Astrocyte of the spinal cord (primary cell): ENCODE measurements at regions not wholly inside any gene's neighbourhood (a gene's known extent, or its start where the extent isn't known, plus 50 kb on each side); places are given as distances from the start of the nearest gene placed in this dataset.
"Not testable (repeated sequence)": the region's sequence is repeated elsewhere in the genome, so short reads cannot be mapped to it uniquely, and the experiment has no call there.

ENCODE experiments used
- DNase-seq: peaks from one replicate; pipeline ENCODE4 v3.0.0; 2011; ENCODE audit warnings: low read depth, low spot score
- H3K4me3 ChIP-seq: 2 replicates; pipeline ENCODE4 v1.5.1; 2011; ENCODE audit warnings: low read depth, mild to moderate bottlenecking, low read length, moderate library complexity
- CTCF ChIP-seq: IDR thresholded peaks from 2 replicates; pipeline ENCODE4 v1.5.1; 2012; ENCODE audit warnings: low read depth, mild to moderate bottlenecking, low read length, inconsistent platforms
- in situ Hi-C: cut with HindIII; loops from 2 replicates; pipeline ENCODE4 v1.10.0; 2017; ENCODE audit warnings: low sequenced_read_pairs

- no peak overlapping the region for H3K4me3 ChIP-seq
- in situ Hi-C loops: no loop called here
- DNase-seq: no peak
- no peak for TF ChIP-seq CTCF
Measured at GRCh38 chr2:192416060-192416459, 221.3 kb upstream of the TMEFF2 start.

- in situ Hi-C loops: no loop called here
- no peak for TF ChIP-seq CTCF
- H3K4me3 ChIP-seq: no peak overlapping the region
- DNase-seq: no peak
Measured at GRCh38 chr2:192414794-192415193, 220.1 kb upstream of the TMEFF2 start.

- in situ Hi-C loops: no loop called here
- DNase-seq: no peak
- no peak for TF ChIP-seq CTCF
- no peak overlapping the region for H3K4me3 ChIP-seq
Measured at GRCh38 chr2:192413812-192414681, 219.3 kb upstream of the TMEFF2 start.

GRCh38 chr2:192412866-192413265 is 218.1 kb upstream of the TMEFF2 start:
- in situ Hi-C loops, DNase-seq, H3K4me3 ChIP-seq: not testable (repeated sequence)

- in situ Hi-C loops: no loop called here
- TF ChIP-seq CTCF: no peak
- DNase-seq: no peak
- H3K4me3 ChIP-seq: no peak overlapping the region
Measured at GRCh38 chr2:192412394-192412793, 217.7 kb upstream of the TMEFF2 start.

- no peak overlapping the region for H3K4me3 ChIP-seq
- in situ Hi-C loops: no loop called here
- no peak for TF ChIP-seq CTCF
- no peak for DNase-seq
Measured at GRCh38 chr2:192411755-192412154, 217.0 kb upstream of the TMEFF2 start.

- no peak for TF ChIP-seq CTCF
- in situ Hi-C loops: no loop called here
- DNase-seq: no peak
- no peak overlapping the region for H3K4me3 ChIP-seq
Measured at GRCh38 chr2:192410319-192410718, 215.6 kb upstream of the TMEFF2 start.
